HepG2 (cell line): ENCODE measurements at regions not wholly inside any gene's neighbourhood (a gene's known extent, or its start where the extent isn't known, plus 50 kb on each side); places are given as distances from the start of the nearest gene placed in this dataset.

Experiments
- ATM ChIP-seq: fragments of 450-650 bp; IDR thresholded peaks from 2 replicates; pipeline ENCODE4 v1.7.1; 2017; ENCODE audit warnings: mild to moderate bottlenecking, borderline replicate concordance
- BRD4 ChIP-seq: sonication (generic); formaldehyde crosslinking; IDR thresholded peaks from 2 replicates; pipeline ENCODE4 v1.4.0; 2020; ENCODE audit warnings: missing genetic modification reagents
- CBFB ChIP-seq: sonication (generic); formaldehyde crosslinking; IDR thresholded peaks from 2 replicates; pipeline ENCODE4 v1.4.0; 2020; ENCODE audit warnings: missing genetic modification reagents
- FOXA3 ChIP-seq: IDR thresholded peaks from 2 replicates; pipeline ENCODE4 v1.6.1; 2016; ENCODE audit warnings: missing genetic modification reagents, missing compliant biosample characterization
- FOXK1 ChIP-seq: sonication (generic); formaldehyde crosslinking; IDR thresholded peaks from 2 replicates; pipeline ENCODE4 v1.4.0; 2020; ENCODE audit warnings: low read depth, missing genetic modification reagents, borderline replicate concordance
- GABPA ChIP-seq, 2 experiments: IDR thresholded peaks; 2 replicates each; pipeline ENCODE4 v1.6.1; 2011 to 2016; ENCODE audit warnings: low read depth in 2 of 2, low read length in 1 of 2, missing biosample characterization in 1 of 2, missing genetic modification characterization in 1 of 2
- KAT7 ChIP-seq: IDR thresholded peaks from 2 replicates; pipeline ENCODE4 v1.6.1; 2018; ENCODE audit warnings: borderline replicate concordance, missing compliant biosample characterization
- KDM2A ChIP-seq: sonication (generic); formaldehyde crosslinking; IDR thresholded peaks from 2 replicates; pipeline ENCODE4 v1.4.0; 2020; ENCODE audit warnings: low read depth, missing genetic modification reagents, borderline replicate concordance
- KMT2B ChIP-seq: IDR thresholded peaks from 2 replicates; pipeline ENCODE4 v1.6.1; 2016; ENCODE audit warnings: missing genetic modification reagents, missing compliant biosample characterization
- NR1H2 ChIP-seq: sonication (generic); formaldehyde crosslinking; IDR thresholded peaks from 2 replicates; pipeline ENCODE4 v1.8.1; 2022; ENCODE audit warnings: low read depth, missing genetic modification reagents, borderline replicate concordance
- PPARG ChIP-seq: conservative IDR thresholded peaks from 2 replicates; pipeline ENCODE4 v1.6.1; 2016; ENCODE audit warnings: missing biosample characterization, missing genetic modification reagents
- RFX1 ChIP-seq: fragments of 450-650 bp; IDR thresholded peaks from 2 replicates; pipeline ENCODE4 v1.6.1; 2017
- SETDB1 ChIP-seq: sonication (generic); formaldehyde crosslinking; IDR thresholded peaks from 2 replicates; pipeline ENCODE4 v1.5.1; 2020; ENCODE audit warnings: missing genetic modification reagents, mild to moderate bottlenecking, borderline replicate concordance
- SNRNP70 ChIP-seq: fragments of 200-400 bp; formaldehyde crosslinking; IDR thresholded peaks from 2 replicates; pipeline ENCODE4 v1.6.1; 2017; ENCODE audit warnings: mild to moderate bottlenecking, low read depth, low read length, moderate library complexity
- TMF1 ChIP-seq: sonication (generic); formaldehyde crosslinking; IDR thresholded peaks from 2 replicates; pipeline ENCODE4 v1.8.1; 2022; ENCODE audit warnings: low read depth, missing genetic modification reagents
- ZFY ChIP-seq: sonication (generic); formaldehyde crosslinking; IDR thresholded peaks from 2 replicates; pipeline ENCODE4 v1.4.0; 2020; ENCODE audit warnings: missing genetic modification reagents
- ZNF17 ChIP-seq: sonication (generic); formaldehyde crosslinking; IDR thresholded peaks from 2 replicates; pipeline ENCODE4 v1.5.0; 2020; ENCODE audit warnings: mild to moderate bottlenecking, missing genetic modification reagents
- ZNF234 ChIP-seq: sonication (generic); formaldehyde crosslinking; conservative IDR thresholded peaks from 2 replicates; pipeline ENCODE4 v1.5.1; 2020; ENCODE audit warnings: mild to moderate bottlenecking, missing genetic modification reagents
- ZNF292 ChIP-seq: sonication (generic); formaldehyde crosslinking; IDR thresholded peaks from 2 replicates; pipeline ENCODE4 v1.8.1; 2022; ENCODE audit warnings: mild to moderate bottlenecking, low read depth, missing genetic modification reagents, borderline replicate concordance
- ZNF382 ChIP-seq: sonication (generic); formaldehyde crosslinking; IDR thresholded peaks from 2 replicates; pipeline ENCODE4 v1.5.0; 2020; ENCODE audit warnings: missing genetic modification reagents, mild to moderate bottlenecking, borderline replicate concordance
- ZZZ3 ChIP-seq: sonication (generic); formaldehyde crosslinking; IDR thresholded peaks from 2 replicates; pipeline ENCODE4 v1.4.0; 2020; ENCODE audit warnings: missing genetic modification reagents, mild to moderate bottlenecking, borderline replicate concordance
- TF ChIP-seq, protein P1 (sequence below): IDR thresholded peaks from 2 replicates; pipeline ENCODE4 v1.6.1; 2016; ENCODE audit warnings: mild to moderate bottlenecking
- TF ChIP-seq, protein P2 (sequence below): sonication (generic); formaldehyde crosslinking; IDR thresholded peaks from 2 replicates; pipeline ENCODE4 v1.4.0; 2020; ENCODE audit warnings: mild to moderate bottlenecking, missing genetic modification reagents, borderline replicate concordance
- TF ChIP-seq, protein P3 (sequence below): sonication (generic); formaldehyde crosslinking; IDR thresholded peaks from 2 replicates; pipeline ENCODE4 v1.5.0; 2020; ENCODE audit warnings: mild to moderate bottlenecking, missing genetic modification reagents

DNA sequence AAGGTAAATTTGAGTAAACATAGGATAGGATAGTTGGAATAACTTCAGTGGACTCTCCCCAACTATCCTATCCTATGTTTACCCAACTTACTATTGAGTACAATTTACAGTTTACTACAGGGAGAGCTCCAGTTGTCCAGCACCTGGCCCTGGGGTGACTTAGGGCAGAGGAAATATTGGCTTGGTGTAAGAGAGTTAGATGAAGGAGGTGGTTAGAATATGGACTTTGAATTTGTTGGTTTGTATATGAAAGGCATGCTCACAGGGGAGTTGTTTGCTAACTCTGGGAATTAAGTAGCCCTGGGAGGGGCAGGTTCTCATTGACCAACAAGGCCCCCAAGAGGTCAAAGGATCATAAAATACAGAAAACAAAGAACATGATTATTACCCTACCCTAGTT, 497.7 kb downstream of the ARL4A start (continued):
- TF ChIP-seq PPARG (CRISPR knock-in tag), result peak; percentile 46; the same call in 1 of the 2 replicates
- no peak for TF ChIP-seq KAT7 (CRISPR knock-in tag)
- no peak for TF ChIP-seq ATM
- no peak for TF ChIP-seq ZNF234 (CRISPR knock-in tag)
- TF ChIP-seq, protein P1, sequence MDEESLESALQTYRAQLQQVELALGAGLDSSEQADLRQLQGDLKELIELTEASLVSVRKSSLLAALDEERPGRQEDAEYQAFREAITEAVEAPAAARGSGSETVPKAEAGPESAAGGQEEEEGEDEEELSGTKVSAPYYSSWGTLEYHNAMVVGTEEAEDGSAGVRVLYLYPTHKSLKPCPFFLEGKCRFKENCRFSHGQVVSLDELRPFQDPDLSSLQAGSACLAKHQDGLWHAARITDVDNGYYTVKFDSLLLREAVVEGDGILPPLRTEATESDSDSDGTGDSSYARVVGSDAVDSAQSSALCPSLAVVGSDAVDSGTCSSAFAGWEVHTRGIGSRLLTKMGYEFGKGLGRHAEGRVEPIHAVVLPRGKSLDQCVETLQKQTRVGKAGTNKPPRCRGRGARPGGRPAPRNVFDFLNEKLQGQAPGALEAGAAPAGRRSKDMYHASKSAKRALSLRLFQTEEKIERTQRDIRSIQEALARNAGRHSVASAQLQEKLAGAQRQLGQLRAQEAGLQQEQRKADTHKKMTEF (CRISPR knock-in tag), result peak; percentile 79; the same call in 1 of the 2 replicates
- TF ChIP-seq, protein P2, sequence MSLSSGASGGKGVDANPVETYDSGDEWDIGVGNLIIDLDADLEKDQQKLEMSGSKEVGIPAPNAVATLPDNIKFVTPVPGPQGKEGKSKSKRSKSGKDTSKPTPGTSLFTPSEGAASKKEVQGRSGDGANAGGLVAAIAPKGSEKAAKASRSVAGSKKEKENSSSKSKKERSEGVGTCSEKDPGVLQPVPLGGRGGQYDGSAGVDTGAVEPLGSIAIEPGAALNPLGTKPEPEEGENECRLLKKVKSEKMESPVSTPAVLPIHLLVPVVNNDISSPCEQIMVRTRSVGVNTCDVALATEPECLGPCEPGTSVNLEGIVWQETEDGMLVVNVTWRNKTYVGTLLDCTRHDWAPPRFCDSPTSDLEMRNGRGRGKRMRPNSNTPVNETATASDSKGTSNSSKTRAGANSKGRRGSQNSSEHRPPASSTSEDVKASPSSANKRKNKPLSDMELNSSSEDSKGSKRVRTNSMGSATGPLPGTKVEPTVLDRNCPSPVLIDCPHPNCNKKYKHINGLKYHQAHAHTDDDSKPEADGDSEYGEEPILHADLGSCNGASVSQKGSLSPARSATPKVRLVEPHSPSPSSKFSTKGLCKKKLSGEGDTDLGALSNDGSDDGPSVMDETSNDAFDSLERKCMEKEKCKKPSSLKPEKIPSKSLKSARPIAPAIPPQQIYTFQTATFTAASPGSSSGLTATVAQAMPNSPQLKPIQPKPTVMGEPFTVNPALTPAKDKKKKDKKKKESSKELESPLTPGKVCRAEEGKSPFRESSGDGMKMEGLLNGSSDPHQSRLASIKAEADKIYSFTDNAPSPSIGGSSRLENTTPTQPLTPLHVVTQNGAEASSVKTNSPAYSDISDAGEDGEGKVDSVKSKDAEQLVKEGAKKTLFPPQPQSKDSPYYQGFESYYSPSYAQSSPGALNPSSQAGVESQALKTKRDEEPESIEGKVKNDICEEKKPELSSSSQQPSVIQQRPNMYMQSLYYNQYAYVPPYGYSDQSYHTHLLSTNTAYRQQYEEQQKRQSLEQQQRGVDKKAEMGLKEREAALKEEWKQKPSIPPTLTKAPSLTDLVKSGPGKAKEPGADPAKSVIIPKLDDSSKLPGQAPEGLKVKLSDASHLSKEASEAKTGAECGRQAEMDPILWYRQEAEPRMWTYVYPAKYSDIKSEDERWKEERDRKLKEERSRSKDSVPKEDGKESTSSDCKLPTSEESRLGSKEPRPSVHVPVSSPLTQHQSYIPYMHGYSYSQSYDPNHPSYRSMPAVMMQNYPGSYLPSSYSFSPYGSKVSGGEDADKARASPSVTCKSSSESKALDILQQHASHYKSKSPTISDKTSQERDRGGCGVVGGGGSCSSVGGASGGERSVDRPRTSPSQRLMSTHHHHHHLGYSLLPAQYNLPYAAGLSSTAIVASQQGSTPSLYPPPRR, result peak; percentile 97
- TF ChIP-seq TMF1 (CRISPR knock-in tag), result no peak
- no peak for TF ChIP-seq ZNF17 (CRISPR knock-in tag)
- TF ChIP-seq, protein P3, sequence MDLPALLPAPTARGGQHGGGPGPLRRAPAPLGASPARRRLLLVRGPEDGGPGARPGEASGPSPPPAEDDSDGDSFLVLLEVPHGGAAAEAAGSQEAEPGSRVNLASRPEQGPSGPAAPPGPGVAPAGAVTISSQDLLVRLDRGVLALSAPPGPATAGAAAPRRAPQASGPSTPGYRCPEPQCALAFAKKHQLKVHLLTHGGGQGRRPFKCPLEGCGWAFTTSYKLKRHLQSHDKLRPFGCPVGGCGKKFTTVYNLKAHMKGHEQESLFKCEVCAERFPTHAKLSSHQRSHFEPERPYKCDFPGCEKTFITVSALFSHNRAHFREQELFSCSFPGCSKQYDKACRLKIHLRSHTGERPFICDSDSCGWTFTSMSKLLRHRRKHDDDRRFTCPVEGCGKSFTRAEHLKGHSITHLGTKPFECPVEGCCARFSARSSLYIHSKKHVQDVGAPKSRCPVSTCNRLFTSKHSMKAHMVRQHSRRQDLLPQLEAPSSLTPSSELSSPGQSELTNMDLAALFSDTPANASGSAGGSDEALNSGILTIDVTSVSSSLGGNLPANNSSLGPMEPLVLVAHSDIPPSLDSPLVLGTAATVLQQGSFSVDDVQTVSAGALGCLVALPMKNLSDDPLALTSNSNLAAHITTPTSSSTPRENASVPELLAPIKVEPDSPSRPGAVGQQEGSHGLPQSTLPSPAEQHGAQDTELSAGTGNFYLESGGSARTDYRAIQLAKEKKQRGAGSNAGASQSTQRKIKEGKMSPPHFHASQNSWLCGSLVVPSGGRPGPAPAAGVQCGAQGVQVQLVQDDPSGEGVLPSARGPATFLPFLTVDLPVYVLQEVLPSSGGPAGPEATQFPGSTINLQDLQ (CRISPR knock-in tag), result no peak
- no peak for TF ChIP-seq KDM2A
- TF ChIP-seq CBFB (CRISPR knock-in tag), result peak; percentile 53; the same call in 1 of the 2 replicates
- no peak for TF ChIP-seq NR1H2 (CRISPR knock-in tag)
- no peak for TF ChIP-seq RFX1
- no peak for TF ChIP-seq GABPA (IDR thresholded peaks at IDR 0.05; ENCODE audit: low read depth, low read length)
- no peak for TF ChIP-seq GABPA (CRISPR knock-in tag; IDR thresholded peaks at IDR 0.05; ENCODE audit: low read depth)
- TF ChIP-seq BRD4, result no peak
- TF ChIP-seq ZNF382 (CRISPR knock-in tag), result no peak
- no peak for TF ChIP-seq SNRNP70
- peak; percentile 75 for TF ChIP-seq FOXK1 (CRISPR knock-in tag)
- TF ChIP-seq KMT2B (CRISPR knock-in tag), result no peak
- no peak for TF ChIP-seq ZZZ3
- peak; percentile 93 for TF ChIP-seq FOXA3 (CRISPR knock-in tag)
- no peak for TF ChIP-seq ZNF292 (CRISPR knock-in tag)
- TF ChIP-seq SETDB1, result no peak
- TF ChIP-seq ZFY (CRISPR knock-in tag), result no peak
